A172 (cell line): ENCODE measurements at regions not wholly inside any gene's neighbourhood (a gene's known extent, or its start where the extent isn't known, plus 50 kb on each side); places are given as distances from the start of the nearest gene placed in this dataset.
A peak's percentile ranks its signal among the peaks of the same experiment; 100 is the strongest.

ENCODE experiments used
- DNase-seq: peaks from one replicate; pipeline ENCODE4 v3.0.0-alpha.2; 2015; ENCODE audit warnings: low spot score

DNA sequence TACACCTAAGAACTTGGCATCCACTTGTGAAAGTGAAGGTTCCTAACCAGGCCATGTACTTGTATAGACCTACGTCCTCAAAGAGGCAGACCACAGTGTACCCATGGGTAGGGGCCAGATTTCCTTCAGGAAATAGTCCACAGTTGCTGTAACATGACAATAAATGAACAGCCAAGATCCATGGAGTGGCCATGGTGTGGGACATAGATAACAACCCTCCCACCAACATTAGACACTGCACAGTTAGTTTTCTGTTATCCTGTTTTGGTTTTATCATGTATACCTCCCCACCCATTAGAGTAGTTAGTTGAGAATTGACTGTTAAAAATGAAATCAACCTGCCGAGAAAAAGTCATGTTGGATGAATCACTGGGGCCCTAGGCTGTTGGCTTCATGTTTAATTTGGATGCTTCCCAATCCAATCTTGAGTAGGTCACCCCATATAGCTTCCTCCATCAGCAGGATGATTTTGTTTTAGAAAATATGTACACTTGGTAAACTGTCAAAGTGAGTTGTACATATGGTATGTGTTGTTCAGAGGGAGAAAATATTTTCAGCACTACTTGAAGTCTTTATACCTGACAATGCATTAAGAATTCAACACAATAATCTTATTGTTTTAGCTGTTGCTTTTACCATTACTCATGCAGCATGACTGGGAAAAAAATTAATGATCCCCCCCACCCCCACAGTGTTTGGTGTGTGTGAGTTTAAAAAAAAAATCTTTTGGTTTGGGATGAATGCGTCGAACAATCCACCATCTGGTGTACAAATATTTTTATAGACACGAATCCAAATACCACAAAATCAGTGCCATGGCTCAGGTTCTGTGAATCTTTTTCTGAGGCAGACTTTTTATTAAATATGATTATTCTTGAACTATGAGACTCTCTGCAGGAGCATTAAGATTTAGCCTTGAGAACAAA lies 88.3 kb upstream of the ARHGAP29 start:
- peak; percentile 97 for DNase-seq

DNA sequence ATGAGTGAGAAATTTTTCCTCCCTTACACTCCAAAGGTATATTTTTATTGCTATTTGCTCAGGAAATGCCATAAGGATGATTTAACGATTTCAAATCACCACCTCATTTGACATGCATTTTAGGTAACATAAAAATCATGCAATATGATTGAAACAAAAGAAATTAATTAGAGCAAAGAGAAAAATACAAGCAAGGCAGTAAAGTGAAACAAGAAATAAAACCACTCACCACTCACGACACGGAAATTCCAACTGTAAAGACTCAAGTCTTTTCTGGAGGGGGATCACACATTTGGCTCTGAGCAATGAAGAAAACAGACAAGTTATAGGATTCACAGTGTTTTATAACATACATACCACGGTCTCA lies 86.8 kb upstream of the ARHGAP29 start:
- peak; percentile 32 for DNase-seq

DNA sequence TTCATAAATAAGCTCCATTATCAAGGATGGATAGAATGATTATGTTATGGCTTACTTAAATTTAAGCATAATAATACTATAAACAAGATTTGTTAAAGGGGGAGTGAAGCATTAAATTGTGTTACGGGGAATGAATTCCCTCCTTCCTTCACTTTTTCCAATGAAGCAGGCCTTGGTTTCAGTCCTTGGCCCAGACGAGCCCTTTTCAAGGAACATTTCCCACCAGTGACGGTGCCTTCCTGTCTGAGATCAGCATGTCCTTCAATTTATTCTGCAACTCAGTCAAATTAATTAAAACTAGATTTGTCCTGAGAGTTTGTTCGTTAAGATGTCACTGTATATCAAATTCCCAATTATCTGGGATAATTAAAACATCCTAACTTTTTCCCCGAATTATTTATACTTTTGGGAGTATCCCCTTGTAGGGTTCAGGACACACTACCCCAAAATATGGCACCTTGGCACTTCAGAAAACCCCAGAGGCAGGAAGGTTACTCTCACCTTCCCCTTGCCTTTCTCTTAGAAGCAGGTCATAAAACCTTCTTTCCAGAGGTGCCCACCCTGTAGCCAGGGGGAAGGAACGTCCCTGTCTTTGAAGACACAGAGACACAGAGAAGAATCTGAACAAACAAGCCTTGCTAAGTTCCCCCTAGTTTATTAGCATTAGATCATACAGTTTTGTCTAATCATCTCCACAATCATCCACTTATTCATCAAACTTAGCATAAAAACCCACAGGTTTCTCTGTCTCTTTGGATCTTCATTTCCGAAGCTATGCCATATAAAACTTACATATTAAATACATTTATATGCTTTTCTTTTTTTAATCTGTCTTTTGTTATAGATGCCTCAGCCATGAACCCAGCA lies 86.2 kb upstream of the ARHGAP29 start:
- DNase-seq, result no peak

- peak; percentile 79 for DNase-seq
Measured at GRCh38 chr1:94322696-94323095, 85.3 kb upstream of the ARHGAP29 start.

DNA sequence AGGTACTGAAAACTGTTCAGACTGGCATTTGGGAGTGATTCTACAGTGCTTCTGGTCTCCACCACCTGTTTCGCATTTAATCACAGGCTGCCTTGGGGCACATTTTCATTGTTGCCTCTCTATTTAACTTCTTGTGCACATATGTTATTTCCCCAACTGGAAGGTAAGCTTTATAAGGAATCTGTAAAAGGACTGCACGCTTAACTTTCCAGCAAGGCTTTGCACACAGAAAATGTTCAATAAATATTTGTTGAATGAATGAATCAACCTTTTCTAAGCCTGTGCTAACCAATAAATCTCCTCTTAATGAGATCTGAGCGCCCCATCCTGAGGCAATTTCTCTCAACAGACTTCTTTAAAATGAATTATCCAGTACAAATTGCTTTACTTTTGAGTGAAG lies 84.3 kb upstream of the ARHGAP29 start:
- no peak for DNase-seq

GRCh38 chr1:94319319-94320102 lies 82.1 kb upstream of the ARHGAP29 start:
- DNase-seq, result no peak

DNA sequence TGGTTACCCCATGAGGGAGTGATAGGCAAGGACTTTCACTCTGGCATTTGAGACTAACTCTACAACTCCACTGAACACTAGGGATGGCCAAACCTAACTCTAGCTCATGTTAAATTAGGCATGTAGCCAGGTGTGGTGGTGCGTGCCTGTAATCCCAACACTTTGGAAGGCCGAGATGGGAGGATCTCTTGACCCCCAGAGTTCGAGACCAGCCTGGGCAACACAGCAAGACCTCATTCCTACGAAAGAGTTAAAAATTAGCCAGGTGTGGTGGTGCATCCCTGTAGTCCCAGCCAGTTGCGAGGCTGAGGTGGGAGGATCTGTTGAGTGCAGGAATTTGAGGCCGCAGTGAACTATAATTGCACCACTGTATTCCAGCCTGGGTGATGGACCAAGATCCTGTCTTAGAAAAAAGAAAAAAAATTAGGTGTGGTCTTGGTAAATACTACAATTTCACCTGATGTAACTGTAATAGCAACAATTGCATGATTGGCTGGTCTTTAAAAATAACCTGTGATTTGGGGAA lies 81.2 kb upstream of the ARHGAP29 start:
- DNase-seq, result no peak

- no peak for DNase-seq
Measured at GRCh38 chr1:94317790-94318188, 80.4 kb upstream of the ARHGAP29 start.

DNA sequence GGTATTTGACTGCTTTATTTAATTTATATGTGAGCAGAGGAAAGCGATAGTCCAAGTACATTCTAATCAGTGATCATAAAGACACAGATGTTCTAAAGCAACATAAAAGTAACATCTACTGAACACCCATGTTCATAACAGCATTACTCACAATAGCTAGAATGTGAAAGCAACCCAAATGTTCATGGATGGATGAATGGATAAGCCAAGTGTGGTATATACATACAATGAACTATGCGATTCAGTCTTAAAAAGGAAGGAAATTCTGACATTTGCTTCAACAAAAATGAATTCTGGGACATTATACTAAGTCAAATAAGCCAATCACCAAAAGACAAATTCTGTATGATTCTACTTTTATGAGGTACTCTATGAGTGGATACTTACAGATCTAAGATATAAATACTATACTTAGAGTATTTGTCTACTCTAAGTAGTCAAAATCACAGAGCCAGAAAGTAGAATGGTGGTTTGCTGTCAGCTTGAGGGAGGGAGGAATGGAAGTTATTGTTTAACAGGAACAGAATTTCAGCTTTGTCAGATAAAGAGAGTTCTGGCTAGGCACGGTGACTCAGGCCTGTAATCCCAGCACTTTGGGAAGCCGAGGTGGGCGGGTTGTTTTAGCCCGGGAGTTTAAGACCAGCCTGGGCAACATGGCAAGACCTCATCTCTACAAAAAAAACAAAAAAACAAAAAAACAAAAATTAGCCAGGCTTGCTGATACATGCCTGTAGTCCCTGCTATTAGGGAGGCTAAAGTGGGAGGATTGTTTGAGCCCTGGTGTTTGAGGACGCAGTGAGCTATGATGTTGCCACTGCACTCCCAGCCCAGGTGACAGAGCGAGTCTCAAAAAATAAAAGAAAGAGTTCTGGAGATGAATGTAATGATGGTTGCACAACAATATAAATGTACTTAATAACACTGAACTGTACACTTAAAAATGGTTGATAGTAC lies 79.7 kb upstream of the ARHGAP29 start:
- no peak for DNase-seq

GRCh38 chr1:94316183-94316582 lies 78.8 kb upstream of the ARHGAP29 start:
- no peak for DNase-seq

- no peak for DNase-seq
Measured at GRCh38 chr1:94315552-94316116, 78.2 kb upstream of the ARHGAP29 start.

- no peak for DNase-seq
Measured at GRCh38 chr1:94314222-94314858, 77.0 kb upstream of the ARHGAP29 start.

DNA sequence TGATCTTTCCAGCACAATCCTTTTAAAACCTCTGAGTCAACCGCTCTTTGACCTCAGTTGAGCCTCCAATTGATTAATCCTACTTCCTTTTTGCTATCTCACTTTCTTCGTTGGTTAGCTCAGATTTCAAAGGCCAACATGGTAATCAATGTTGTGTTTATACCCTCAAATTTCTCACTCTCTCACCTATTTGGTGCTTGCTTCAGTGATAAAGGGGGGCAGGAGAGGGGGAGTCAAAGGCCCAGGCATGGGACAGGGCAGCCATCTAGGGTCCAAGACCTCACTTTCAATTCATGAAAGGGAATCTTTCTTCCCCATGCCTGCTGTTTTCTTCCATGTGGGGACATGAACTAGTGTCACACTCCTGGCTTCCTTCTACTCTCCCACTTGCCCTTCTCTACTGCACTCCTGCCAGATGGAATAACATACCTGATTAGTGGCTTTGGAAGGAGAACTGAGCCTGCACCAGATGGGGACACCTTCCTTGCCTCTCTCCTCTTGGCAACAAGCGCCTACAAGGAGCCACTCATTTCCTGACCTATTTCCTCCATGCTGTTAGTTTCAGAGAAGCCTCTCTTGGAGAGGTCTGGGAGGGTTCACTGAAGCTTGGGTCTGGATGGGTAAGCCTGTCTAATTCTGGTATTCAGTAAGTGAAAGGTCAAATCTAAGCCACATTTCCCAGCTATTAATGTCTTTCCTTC lies 73.3 kb upstream of the ARHGAP29 start:
- no peak for DNase-seq

GRCh38 chr1:94309829-94310569 lies 72.6 kb upstream of the ARHGAP29 start:
- DNase-seq, result no peak

DNA sequence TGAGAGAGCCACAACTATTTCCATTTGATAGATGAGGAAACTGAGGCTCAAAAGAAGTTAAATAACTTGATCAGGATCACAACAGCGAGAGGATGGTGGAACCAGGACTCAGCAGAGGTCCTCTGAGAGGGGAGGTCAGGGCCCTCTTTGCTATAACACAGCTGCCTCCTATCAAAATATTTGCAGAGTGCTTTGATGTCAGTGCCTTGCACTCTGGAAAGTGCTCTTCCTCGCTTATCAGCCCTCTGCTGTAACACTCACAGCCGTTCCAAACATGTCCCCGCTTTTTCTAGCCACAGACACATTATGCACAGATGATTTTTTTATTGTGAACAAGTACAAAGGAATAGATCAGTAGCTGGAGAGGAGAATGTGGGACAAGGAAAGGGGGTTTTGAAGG lies 71.8 kb upstream of the ARHGAP29 start:
- no peak for DNase-seq

DNA sequence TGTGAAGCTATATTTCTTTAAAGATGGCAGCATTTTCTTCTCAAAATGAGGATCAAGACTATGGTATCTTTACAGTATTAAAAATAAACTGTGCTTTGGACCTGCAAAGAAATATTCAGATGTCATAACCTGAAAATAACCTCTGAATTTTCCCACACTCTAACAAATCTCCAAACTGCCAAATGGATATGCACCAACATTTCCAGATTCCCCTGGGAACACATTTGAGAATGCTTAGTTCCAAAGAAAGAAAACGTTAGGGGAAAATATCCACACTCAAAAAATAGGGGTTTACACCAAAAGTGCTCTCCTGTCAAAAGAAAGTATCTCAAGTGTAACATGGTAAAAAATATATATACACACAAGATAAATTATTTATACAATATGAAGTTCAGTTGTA lies 69.1 kb upstream of the ARHGAP29 start:
- no peak for DNase-seq

- DNase-seq, result no peak
Measured at GRCh38 chr1:94305704-94306103, 68.3 kb upstream of the ARHGAP29 start.

GRCh38 chr1:94304553-94304952 lies 67.2 kb upstream of the ARHGAP29 start:
- no peak for DNase-seq
